HUES64 (cell line): ENCODE measurements at regions not wholly inside any gene's neighbourhood (a gene's known extent, or its start where the extent isn't known, plus 50 kb on each side); places are given as distances from the start of the nearest gene placed in this dataset.

Experiments
- H3K27ac ChIP-seq: 2 replicates; pipeline ENCODE4 v1.7.0; 2013; ENCODE audit warnings: low read depth, low read length, inconsistent platforms
- H3K27me3 ChIP-seq: 2 replicates; pipeline ENCODE4 v1.6.1; 2013; ENCODE audit warnings: mild to moderate bottlenecking, low read length; ENCODE audit not compliant: insufficient read depth
- H3K36me3 ChIP-seq: 2 replicates; pipeline ENCODE4 v1.6.1; 2013; ENCODE audit warnings: mild to moderate bottlenecking, low read length; ENCODE audit not compliant: insufficient read depth
- H3K4me1 ChIP-seq: 2 replicates; pipeline ENCODE4 v1.6.1; 2013; ENCODE audit warnings: mild to moderate bottlenecking, low read length, moderate library complexity; ENCODE audit not compliant: insufficient read depth
- H3K4me3 ChIP-seq: 2 replicates; pipeline ENCODE4 v1.5.1; 2013; ENCODE audit warnings: mild to moderate bottlenecking, low read length, moderate library complexity
- H3K9ac ChIP-seq: 2 replicates; pipeline ENCODE4 v1.6.1; 2013; ENCODE audit warnings: mild to moderate bottlenecking, low read depth, low read length
- H3K9me3 ChIP-seq: 2 replicates; pipeline ENCODE4 v1.6.1; 2013; ENCODE audit warnings: low read depth, low read length; ENCODE audit not compliant: insufficient read depth
- WGBS: fragments of 150-250, 120-280 bp; methylation state at CpG from one replicate; pipeline ENCODE4 v1.1.7; 2013; ENCODE audit warnings: missing lambda C conversion rate; 5-methylcytosine and 5-hydroxymethylcytosine counted together

- H3K9ac ChIP-seq: no peak overlapping the region
- WGBS: 96% methylated on average over 5 of the region's 5 CpGs
- H3K27me3 ChIP-seq: no peaks in the 10 kb centered on the region
- no peak overlapping the region for H3K4me3 ChIP-seq
- H3K36me3 ChIP-seq: no peaks in the 10 kb centered on the region
- peaks cover 6% of the 10 kb centered on the region; the same call in 1 of the 2 replicates for H3K4me1 ChIP-seq
- H3K27ac ChIP-seq: no peak overlapping the region
- no peaks in the 10 kb centered on the region for H3K9me3 ChIP-seq
These were observed 444.8 kb downstream of the RND3 start for GRCh38 chr2:150042500-150043171.

- no peak overlapping the region for H3K4me3 ChIP-seq
- WGBS: 91% methylated on average over 8 of the region's 8 CpGs
- peaks cover 5% of the 10 kb centered on the region; the same call in 1 of the 2 replicates for H3K4me1 ChIP-seq
- no peaks in the 10 kb centered on the region for H3K27me3 ChIP-seq
- H3K9ac ChIP-seq: no peak overlapping the region
- no peak overlapping the region for H3K27ac ChIP-seq
- no peaks in the 10 kb centered on the region for H3K36me3 ChIP-seq
- no peaks in the 10 kb centered on the region for H3K9me3 ChIP-seq
These were observed 445.6 kb downstream of the RND3 start for GRCh38 chr2:150041722-150042425.

- no peaks in the 10 kb centered on the region for H3K4me1 ChIP-seq
- no peaks in the 10 kb centered on the region for H3K36me3 ChIP-seq
- H3K9ac ChIP-seq: no peak overlapping the region
- no peaks in the 10 kb centered on the region for H3K9me3 ChIP-seq
- H3K4me3 ChIP-seq: no peak overlapping the region
- no peak overlapping the region for H3K27ac ChIP-seq
- no peaks in the 10 kb centered on the region for H3K27me3 ChIP-seq
These were observed 449.0 kb upstream of the MMADHC start for GRCh38 chr2:150036622-150037021.

- no peaks in the 10 kb centered on the region for H3K27me3 ChIP-seq
- H3K9me3 ChIP-seq: no peaks in the 10 kb centered on the region
- no peaks in the 10 kb centered on the region for H3K36me3 ChIP-seq
- H3K9ac ChIP-seq: no peak overlapping the region
- H3K27ac ChIP-seq: no peak overlapping the region
- H3K4me1 ChIP-seq: no peaks in the 10 kb centered on the region
- 95% methylated on average over 3 of the region's 3 CpGs for WGBS
- H3K4me3 ChIP-seq: no peak overlapping the region
These were observed 447.1 kb upstream of the MMADHC start for GRCh38 chr2:150034665-150035064.

- no peak overlapping the region for H3K27ac ChIP-seq
- no peaks in the 10 kb centered on the region for H3K36me3 ChIP-seq
- H3K4me1 ChIP-seq: no peaks in the 10 kb centered on the region
- WGBS: 91% methylated on average over 2 of the region's 3 CpGs
- H3K4me3 ChIP-seq: no peak overlapping the region
- no peaks in the 10 kb centered on the region for H3K9me3 ChIP-seq
- no peaks in the 10 kb centered on the region for H3K27me3 ChIP-seq
- no peak overlapping the region for H3K9ac ChIP-seq
These were observed 443.0 kb upstream of the MMADHC start for GRCh38 chr2:150030436-150031190.

- 100% methylated on average over 2 of the region's 2 CpGs for WGBS
- Histone ChIP-seq H3K27ac (no peak overlapping the region), H3K9ac (no peak overlapping the region), H3K4me1 (no peaks in the 10 kb centered on the region), H3K27me3 (no peaks in the 10 kb centered on the region), H3K9me3 (no peaks in the 10 kb centered on the region), H3K4me3 (no peak overlapping the region), H3K36me3 (no peaks in the 10 kb centered on the region)
These were observed 440.7 kb upstream of the MMADHC start for GRCh38 chr2:150028322-150028721.

GRCh38 chr2:150027164-150027563, 439.6 kb upstream of the MMADHC start:
- H3K36me3 ChIP-seq: no peaks in the 10 kb centered on the region
- H3K4me3 ChIP-seq: no peak overlapping the region
- H3K27me3 ChIP-seq: no peaks in the 10 kb centered on the region
- no peak overlapping the region for H3K9ac ChIP-seq
- H3K9me3 ChIP-seq: no peaks in the 10 kb centered on the region
- no peak overlapping the region for H3K27ac ChIP-seq
- H3K4me1 ChIP-seq: no peaks in the 10 kb centered on the region
- 85% methylated on average over 4 of the region's 4 CpGs for WGBS

GRCh38 chr2:150023663-150024062, 436.1 kb upstream of the MMADHC start:
- no peak overlapping the region for H3K27ac ChIP-seq

GRCh38 chr2:150023044-150023443, 435.5 kb upstream of the MMADHC start:
- 0 out of 2 replicates have a peak, but pooled peaks cover 5% of the 10 kb centered on the region for H3K4me1 ChIP-seq
- H3K27me3 ChIP-seq: no peaks in the 10 kb centered on the region
- no peaks in the 10 kb centered on the region for H3K36me3 ChIP-seq
- H3K9ac ChIP-seq: no peak overlapping the region
- no peak overlapping the region for H3K27ac ChIP-seq
- no peaks in the 10 kb centered on the region for H3K9me3 ChIP-seq
- H3K4me3 ChIP-seq: no peak overlapping the region
- WGBS: 95% methylated on average over 3 of the region's 3 CpGs

More at GRCh38 chr2:150023663-150024062, 436.1 kb upstream of the MMADHC start:
- Histone ChIP-seq H3K4me1 (0 out of 2 replicates have a peak, but pooled peaks cover 5% of the 10 kb centered on the region), H3K4me3 (no peak overlapping the region), H3K9me3 (no peaks in the 10 kb centered on the region), H3K27me3 (no peaks in the 10 kb centered on the region), H3K36me3 (no peaks in the 10 kb centered on the region), H3K9ac (no peak overlapping the region)

GRCh38 chr2:150020937-150021673, 433.5 kb upstream of the MMADHC start:
- Histone ChIP-seq H3K9me3 (no peaks in the 10 kb centered on the region), H3K27me3 (no peaks in the 10 kb centered on the region), H3K4me1 (0 out of 2 replicates have a peak, but pooled peaks cover 5% of the 10 kb centered on the region), H3K27ac (no peak overlapping the region), H3K9ac (no peak overlapping the region), H3K36me3 (no peaks in the 10 kb centered on the region), H3K4me3 (no peak overlapping the region)
- 93% methylated on average over 5 of the region's 5 CpGs for WGBS
